ENCODE measurements at regions not wholly inside any gene's neighbourhood (a gene's known extent, or its start where the extent isn't known, plus 50 kb on each side); places are given as distances from the start of the nearest gene placed in this dataset.

DNA sequence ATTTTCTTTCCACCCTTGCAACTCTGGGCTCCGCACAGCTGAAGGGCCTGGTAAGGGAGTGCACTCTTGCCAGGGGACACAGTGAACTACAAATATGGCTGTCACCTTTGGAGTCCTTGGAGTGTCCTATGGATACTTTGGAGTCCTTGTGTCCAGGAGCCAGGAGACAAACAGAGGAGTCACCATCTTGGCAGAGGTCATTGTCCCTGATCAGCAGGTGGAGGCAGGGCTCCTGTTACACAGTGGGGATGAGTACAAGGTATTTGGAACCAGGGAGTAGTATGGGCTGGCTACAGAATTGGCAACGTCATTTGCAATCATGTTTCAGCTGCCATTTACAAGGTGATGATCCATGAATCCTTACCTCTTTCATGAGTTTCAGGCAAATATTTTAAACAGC is 132.5 kb downstream of the FAM161A start:
- DNase-seq, result no peak

DNA sequence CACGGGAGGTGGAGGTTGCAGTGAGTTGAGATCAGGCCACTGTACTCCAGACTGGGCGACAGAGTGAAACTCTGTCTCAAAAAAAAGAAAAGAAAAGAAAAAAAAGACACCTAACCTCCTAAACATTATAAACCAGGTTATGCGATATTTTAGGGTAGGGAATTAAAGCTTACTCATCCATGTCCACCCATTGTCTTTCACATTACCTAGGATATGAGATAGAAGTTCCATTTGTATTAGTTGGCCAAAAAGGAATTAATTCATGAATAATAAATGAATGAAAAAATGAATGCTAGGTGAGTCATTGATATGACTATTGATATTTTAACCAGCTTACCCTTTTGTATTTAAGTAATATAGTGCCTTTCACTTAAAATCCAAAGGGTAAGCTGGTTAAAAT is 132.9 kb downstream of the FAM161A start:
- no peak for DNase-seq

DNA sequence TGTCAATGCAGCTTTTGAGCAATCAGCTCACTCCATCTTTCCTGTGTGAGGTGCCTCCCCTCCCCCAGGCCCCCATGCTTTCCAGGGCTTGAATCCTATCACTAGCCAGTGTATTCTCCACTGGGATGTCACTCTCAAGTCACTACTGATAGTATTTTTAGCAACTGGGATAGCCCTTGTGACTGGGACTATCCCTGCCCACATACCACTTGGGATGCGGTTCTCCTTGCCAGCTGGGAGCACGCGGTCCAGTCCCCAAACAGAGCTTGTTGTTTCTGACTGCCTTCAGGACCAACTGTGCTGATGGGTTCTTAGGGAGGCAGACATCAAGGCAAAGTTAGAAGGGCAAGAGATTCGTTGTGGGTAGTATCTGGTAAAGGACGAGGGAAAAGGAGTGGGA is 134.9 kb downstream of the FAM161A start:
- no peak for DNase-seq

DNA sequence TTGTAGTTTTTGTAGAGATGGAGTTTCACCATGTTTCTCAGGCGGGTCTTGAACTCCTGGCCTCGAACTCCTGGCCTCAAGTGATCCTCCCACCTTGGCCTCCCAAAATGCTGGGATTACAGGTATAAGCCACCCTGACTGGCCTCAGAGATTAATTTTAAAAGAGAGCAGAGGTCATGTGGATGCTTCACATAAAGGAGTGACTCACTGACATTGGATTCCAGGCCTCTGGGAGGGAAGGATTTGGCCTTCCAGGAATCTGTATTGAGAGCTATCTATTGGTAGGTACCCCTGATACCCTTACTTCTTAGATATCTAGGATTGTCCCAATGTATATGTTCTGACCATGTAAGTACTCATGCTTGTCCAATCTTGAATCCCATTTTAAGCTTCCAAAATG is 138.4 kb downstream of the FAM161A start:
- DNase-seq, result no peak

DNA sequence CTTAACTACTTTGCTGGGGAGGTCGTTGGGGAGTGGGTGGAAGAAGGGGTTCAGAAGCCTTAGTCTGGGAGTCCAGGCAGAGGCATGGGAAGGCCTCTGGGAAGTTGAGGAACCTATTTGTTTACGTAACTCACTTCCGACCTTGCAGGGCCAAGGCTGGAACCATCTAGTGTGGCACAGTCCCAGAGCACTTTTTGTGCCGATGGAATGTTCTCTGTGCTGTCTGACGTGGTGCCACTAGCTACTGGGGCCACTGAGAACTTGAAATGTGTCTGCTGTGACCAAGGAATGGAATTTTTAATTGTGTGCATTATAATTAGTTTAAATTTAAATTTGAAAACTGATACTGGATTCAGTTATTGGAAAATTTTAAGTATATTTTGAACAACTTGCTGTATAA is 139.7 kb downstream of the FAM161A start:
- no peak for DNase-seq

DNA sequence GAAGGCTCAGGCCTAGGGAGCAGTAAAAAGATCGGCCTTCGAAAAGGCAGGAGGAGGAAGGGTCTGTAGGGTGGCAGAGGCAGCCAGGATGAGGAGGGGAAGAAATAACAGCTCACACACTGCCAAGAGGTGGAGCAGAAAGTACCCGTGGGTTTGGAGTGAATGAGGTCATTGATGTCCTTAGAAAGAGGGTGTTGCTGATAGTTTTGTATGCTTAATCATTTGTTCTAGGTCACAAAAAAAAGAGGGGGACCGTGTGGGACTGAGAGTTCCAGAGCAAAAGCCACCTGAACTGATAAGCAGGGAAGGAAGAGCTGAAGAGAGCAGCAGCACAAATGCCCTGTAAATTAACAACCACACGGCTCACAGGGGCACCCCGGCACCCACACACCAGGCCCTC is 140.4 kb downstream of the FAM161A start:
- no peak for DNase-seq

DNA sequence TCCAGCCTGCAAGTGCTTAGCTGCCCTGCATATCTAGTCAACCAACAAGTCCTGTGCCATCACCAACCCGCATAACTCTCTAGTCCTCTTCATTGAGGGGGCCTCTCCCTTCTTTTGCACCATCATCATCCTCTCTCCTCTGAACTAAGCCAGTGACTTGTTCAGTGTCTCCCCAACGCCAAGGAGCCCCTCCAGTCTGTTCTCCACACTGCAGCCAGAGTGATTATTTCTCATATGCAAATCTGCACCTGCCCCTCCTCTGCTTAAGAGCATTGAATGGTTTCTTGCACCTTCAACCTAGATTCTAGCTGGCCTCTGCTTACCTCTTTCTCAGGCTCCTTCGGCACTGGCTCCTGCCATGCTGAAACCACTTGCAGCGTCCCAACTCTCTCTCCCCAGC is 141.8 kb downstream of the FAM161A start:
- DNase-seq, result no peak

DNA sequence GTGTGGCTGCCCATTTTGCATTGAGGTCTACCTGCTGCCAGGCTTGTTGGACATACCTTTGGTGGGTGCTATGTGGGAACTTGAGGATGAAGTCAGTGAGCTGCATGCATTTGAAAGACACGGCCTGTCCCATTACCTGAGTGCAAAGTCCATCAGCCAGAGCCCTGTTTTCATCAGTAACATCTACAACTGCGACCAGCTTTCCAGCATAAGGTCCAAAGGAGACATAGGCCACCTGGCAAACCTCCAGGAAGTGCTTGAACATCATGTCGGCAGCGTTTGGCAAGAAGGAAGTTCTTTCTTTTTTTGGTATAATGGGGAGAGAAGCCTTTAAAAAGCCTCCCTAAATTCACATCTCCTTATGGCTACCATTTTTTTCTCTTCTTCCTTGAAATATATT is 143.1 kb downstream of the FAM161A start:
- DNase-seq, result peak; percentile 31

DNA sequence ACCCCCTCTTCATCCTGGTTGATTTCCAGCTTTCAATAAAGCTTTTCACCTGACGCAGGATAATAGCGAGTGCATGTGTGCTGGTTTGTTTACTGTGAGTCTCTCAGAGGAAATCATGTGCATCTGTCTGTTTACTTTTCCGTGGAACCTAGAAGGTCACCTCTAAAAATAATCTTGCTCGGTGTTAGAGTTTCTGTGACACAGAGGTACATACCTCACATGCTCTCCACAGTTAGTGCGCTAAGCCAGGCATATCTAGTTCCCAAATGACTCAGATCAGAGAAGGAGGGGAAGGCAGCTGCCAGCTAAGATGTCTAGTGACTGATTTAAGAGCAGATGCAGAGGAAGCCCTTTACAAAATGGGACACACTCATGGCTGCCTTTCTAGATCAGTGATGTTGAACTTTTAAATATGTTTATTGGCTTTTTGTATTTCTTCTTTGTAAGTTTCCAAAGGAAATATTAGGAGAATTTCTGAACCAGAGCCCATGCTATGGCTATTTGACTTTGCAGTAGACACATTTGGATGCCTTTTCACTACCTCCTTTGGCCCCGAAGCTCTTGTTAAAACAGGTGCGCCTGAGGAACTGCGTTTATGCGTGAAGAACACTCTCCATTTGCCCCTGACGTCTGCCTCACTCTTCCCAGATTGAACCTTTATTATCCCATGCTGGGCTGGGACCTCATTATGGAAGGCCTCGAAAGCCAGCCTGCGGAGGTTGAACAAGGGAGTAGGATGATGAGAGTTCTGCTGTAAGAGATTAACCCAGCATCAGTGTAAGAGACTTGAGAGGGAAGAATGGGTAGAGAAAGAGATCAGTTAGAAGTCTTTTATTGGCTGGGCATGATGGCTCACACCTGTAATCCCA is 145.6 kb downstream of the FAM161A start:
- peak; percentile 75 for DNase-seq

DNA sequence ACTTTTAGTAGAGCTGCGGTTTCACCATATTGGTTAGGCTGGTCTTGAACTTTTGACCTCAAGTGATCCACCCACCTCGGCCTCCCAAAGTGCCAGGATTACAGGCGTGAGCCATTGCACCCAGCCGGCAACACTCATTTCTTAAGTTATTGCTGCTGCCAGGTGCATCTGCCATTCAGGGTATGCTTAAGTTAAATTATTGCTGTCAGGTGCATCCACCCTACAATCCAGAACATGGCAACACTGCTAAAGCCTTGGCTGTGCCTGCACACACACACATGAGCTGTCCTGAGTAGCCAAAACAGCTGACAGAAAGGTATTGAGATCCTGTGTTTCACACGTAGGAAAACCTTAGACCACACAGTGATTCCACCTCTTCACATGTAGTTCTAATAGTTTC is 148.2 kb downstream of the FAM161A start:
- no peak for DNase-seq

DNA sequence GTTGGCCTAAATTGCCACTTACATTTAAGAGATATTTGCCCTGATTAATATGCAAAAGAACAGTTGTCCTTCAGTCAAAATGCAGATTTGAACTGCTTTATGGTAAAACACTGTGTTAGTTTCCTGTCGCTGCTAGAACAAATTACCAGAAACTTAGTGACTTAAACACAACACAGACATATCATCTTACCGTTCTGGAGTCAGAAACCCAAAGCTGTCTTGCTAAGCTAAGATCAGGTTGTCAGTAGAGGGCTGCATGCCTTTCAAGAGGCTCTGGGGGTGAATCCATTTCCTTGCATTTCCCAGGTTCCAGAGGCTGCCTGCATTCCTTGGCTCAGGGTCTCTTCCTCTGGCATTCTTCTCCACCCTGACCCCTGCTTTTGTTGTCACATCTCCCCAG is 149.5 kb downstream of the FAM161A start:
- no peak for DNase-seq

DNA sequence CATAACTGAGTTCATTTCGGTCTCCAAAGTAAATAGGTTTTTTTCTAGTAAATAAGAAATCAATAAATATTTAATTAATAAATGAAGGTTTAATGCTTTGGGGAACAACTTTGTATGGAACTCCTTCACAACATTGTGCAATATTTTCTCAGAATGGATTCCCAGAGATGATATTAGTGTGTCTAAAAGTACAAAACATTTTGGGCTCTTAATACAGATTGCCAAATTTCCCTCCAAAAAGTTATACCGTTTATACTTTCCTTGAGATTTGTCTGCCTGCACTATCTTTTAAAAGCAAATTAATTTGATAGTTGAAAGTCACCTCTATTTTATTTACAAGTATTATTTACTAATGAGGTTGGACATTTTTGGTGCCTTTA is 151.8 kb downstream of the FAM161A start:
- no peak for DNase-seq

DNA sequence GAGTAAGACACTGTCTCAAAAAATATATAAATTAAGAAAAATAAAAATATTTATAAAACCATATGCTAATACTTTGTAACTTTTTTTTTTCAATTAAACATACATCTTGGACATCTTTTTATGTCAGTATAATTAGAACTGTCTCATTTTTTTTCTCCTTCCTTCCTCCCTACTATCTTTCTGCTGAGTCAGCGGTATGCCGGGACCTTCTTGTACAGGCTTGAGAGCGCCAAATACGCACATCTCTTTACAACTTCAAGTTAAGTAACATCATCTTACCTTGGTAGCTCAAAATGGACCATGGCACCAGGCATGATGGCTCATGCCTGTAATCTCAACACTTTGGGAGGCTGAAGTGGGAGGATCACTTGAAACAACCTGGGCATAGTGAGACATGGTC is 153.4 kb downstream of the FAM161A start:
- no peak for DNase-seq

DNA sequence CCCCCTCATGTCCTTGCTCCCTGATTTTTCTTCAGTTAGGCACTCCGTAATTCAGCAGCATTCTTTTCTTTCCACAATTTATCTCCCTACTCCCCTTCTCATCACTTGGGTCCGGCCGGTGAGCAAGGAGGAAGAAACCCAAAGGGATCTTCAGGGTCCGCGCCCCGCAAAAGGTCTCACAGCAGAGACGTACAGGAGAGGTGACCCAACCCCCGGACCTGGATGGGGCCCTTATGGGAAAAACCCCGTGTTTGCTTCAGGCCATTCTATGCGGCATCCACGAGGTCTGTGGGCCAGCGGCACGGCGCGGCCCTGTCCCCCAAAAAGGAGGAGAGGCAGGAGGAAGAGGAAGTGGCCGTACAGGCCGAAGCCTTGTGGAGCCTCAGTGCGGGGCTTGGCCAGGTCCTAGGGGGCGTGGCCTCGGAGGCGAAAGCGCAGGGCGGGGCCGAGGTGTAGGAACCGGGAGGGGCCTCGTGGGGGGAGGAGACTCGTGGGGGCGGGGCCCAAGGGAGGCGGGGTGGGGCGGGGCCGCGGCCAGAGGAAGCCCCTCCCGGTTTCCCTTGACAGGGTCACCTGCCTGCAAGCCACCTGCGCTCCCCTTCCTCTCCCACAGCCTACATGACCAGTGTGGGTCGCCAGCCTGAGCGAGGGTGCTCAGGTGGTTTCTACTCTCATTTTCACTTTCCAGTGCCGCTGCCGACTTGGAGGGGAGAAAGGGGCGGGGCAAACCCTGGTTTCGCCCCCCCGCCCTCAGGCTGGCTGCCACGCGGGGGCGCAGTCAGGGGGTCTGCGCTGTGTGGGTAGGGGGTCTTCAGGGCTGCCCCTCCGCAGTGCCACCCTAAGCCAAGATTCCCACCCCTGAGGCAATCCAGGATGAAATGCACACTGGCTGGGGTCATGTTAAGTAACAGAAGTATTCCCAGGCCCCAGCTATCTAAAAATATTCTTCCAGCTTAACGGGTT is 156.4 kb upstream of the XPO1 start:
- peak; percentile 68 for DNase-seq

DNA sequence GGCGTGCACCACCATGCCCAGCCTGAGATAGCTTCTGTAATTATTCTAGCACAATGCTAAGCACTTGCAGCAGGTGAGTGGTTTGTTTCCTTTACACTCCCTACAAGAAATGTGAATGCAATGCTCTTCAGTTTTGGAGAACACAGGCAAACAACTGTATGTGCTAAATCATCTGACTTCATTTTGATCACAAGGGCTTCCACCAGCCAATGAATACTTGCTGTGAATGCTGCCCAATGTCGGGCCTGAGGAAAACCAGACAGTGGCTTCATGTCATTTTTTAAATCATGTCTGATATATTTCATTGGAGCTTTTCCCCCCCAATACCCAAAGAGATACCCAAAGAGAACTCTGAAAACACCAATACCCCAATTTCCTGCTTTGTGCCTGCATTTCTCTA is 155.6 kb upstream of the XPO1 start:
- no peak for DNase-seq

DNA sequence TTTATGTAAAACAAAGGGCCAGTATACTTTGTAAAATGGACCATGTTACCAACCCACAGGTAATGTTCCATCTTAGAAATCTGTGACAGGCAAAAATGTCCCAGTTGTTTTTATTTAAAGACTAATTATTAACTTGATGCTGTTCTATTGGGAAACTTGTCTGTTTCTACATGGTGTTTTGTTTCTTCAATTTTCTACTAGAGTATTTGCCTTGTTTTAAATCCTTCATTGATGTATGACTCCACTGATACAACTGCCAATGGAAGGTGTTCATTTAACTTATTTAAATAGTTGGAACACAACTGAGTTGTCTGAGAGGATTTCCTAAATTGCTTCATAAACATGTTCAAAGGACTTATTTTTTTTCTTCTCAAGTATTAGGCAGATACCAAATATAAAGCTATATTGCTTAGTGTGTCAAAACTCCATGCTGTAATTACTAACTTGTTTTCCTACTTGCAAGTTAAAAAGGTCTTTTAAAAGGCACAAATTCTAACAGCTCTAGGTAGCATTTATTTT is 152.0 kb upstream of the XPO1 start:
- DNase-seq, result no peak

DNA sequence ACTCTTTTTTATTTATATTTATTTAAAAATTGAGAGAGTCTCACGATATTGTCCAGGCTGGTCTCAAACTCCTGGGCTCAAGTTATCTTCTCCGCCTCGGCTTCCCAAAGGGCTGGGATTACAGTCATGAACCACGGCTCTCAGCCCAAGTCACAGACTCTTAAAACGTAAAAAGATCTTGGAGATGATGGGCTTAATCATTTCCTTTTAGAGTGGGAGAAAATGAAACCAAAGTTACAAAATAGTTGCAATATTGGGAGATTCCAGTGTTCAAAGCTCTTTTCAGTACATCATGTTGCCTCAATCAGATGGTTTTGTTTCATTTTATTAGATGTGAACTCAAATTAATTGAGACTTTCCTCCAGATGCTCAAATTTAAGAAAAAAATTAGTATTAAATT is 151.4 kb upstream of the XPO1 start:
- DNase-seq, result no peak

DNA sequence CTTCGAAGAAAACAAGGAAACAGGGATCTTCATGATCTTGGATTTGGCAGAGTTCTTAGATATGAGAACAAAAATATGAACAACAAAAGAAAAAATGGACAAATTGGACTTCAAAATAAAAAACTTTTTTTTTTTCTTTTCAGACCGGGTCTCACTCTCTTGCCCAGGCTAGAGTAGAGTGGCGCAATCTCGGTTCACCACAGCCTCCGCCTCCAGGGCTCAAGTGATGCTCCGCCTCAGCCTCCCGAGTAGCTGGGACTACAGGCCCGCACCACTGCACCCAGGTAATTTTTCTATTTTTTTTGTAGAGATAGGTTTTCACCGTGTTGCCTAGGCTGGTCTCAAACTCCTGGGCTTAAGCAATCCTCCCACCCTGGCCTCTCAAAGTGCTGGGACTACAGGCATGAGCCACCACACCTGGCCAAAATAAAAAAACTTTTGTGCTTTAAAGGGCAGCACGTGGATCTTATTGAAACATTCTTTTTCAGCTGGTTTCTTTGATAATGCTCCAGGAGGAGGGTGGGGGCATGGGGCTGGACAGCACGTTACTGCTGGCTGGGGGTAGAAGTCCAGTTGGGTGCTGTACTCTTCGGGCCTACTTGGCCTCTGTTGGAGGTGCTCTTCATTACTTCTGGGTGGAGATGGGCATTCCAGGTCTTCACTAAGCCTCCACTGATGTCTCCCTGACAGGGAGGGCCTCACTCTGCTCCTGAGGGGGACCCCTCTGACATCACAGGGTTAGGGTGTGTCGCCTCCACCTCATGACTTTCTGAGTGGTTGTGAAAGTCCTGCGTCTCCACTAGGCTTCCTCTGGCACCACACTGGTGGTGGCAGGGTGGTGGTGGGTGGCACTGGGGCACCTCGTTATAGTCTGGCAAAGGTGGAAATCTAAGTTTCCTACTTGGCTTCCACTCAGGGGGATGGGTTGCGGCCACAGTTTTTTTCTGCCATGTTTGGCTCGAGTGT is 150.5 kb upstream of the XPO1 start:
- no peak for DNase-seq

DNA sequence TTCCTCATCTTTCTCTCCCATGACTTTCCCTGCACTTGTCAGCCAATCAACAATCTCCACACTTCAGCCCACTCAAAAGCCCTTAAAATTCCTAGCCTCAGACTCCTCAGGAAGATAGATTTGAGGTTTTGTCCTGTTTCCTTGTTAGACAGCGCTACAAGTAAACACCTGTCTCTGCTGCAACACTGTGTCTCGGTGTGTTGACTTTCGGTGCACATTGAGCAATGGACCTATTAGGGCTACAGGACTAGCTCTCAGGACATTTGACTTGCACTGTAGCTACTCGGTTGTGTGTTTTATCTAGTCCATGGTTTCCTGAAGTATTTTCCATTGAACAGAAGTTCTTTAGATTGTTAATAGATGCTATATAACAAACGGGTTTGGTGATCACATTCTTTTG is 140.9 kb upstream of the XPO1 start:
- no peak for DNase-seq

DNA sequence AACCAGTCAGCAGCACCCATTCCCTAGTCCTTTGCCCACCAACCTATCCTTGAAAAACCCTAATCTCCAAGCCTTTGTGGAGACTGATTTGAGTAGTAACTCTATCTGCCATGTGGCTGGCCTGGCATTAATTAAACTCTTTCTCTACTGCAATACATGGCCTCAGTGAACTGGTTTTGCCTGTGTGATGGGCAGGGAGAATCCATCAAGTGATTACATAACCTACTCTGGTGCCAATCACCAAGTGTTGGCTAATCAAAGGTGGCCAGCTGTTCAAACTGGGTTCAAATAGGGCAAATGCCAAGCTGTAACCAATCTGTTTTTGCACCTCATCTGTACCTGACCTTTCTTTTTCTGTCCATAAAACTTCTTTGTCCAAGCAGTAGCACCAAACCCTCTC is 139.8 kb upstream of the XPO1 start:
- no peak for DNase-seq

DNA sequence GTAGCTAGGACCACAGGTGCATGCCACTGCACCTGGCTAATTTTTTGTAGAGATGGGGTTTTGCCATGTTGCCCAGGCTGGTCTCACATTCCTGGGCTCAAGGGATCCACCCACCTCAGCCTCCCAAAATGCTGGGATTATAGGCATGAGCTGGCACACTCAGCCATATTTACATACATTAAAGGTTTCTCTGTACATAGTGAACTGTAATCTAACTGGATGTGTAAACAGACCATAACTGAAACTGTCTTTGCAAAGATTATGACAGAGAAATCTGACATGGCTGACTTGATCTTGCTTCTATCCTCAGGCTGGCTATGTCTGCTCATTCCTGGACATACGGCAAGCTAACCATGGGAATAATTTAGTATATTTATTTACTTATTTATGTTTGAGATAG is 139.2 kb upstream of the XPO1 start:
- no peak for DNase-seq

DNA sequence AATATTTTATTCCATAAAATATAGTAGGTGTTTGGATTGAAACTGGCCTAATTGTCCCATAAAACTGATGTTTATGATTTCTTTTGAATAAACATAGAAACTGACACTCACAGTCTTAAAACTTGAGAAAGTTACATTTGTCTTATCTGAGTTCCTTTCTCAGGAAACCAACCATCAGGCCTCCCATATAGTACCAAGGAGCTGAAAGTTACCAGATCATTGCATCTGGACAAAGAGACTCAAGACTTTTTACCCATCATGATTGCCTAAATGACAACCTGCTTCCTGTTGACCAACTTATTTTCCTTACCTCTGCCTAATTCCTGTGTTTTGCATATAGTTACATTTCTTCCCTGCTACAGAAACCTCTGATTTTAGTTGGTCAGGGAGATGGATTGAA is 137.0 kb upstream of the XPO1 start:
- no peak for DNase-seq

Measured in NCI-H2029 treated with DMSO at 0.1 percent for 48 hours (cell line).